Glomerular visceral epithelial cell (primary cell): ENCODE measurements at regions not wholly inside any gene's neighbourhood (a gene's known extent, or its start where the extent isn't known, plus 50 kb on each side); places are given as distances from the start of the nearest gene placed in this dataset.
"Not testable (repeated sequence)": the region's sequence is repeated elsewhere in the genome, so short reads cannot be mapped to it uniquely, and the experiment has no call there.

Experiments
- DNase-seq: peaks from one replicate; pipeline ENCODE4 v3.0.0-alpha.2; 2016; ENCODE audit errors: extremely low spot score

DNA sequence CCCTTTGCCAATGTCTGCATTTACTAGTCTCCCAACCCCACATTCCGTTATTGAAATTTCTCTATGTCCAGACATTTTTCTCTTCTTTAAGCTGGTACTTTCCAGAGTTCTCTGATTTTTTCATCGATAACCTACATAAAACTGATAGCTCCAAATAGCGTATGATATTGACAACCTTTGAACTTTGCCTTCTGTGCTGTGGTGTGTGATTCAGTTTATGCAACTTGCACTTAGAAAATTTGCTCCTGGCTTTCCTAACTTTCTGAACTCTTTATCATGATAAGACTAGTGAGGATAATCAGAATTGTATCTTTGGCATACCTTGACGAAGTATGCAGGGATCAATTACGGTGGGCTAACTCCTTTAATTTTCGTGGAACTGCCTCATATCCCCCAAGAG is 1261.3 kb downstream of the SI start:
- no peak for DNase-seq

DNA sequence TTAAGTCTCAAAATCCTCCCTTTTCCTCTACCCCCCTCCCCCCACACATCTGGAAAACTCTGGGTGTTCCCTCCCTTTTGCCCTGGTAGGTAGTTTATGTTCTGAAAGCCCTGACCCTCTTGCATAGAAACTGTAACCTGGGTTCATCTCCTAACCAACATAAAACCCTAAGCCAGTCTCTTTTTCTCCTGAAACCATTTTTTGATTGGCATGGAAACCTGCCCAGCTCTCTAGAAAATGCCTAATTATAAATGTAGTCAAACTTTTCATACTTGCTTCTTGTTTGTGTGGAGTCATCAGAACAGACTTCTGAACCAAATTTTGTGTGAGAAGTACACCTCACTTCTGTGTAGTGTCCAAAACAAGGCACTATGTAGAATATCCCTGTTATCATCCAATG is 1264.4 kb downstream of the SI start:
- no peak for DNase-seq

DNA sequence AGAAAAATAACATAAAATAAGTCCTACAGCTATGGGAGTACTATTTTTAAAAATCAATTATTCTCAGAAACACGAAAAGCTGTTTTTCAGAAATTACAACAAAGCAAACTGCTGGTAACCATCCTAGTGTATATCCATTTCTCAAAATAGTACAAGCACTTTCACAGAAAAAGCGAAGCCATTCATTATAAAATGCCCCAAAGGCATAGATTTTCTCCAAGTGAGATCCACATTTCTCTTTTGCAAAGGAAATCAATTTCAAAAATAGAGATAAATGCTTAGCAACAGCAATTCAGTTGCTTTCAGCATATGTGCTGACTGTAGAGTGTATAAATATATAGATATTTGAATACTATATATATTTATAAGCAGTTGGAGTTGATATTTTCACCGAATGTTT is 1266.3 kb downstream of the SI start:
- no peak for DNase-seq

DNA sequence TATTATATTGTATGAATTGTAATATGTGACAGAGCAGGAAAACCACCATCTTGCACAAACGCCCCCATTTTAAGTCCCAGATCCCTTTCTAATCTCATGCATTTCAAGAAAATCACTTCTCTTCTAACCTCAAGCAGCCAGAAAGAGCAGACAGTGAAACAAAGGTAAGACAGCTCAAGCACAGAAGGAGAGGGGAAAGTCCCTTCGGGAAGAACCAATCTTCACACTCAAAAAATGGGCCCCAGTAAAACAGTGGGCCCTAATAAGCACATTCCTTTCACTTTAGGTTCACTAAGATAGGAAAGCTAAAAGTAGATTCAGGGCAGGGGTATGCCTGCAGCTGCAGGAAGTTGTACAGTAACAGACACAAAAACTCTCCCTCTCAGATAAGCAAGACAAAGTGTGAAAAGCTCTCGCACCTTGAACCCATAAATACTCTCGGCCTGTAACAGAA is 1268.7 kb downstream of the SI start:
- no peak for DNase-seq

DNA sequence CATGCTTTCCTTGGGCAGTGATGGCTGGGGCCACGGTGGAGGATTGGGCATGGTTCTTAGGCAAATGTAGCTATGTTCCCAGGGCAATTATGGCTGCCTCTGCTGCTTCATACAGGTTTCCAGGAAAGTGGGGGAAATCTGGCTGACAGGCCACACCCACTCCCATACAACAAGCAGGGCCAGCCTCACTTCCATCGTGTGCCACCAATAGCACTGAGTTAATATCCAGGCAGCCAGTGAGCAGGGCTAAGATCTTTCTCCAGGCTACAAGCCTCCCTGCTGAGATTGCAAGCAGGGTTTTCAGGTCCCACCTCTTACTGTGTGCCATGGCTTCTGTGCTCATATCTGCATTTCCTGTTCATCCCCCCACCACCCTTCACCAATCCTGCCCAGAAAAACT is 1291.9 kb downstream of the SI start:
- no peak for DNase-seq

DNA sequence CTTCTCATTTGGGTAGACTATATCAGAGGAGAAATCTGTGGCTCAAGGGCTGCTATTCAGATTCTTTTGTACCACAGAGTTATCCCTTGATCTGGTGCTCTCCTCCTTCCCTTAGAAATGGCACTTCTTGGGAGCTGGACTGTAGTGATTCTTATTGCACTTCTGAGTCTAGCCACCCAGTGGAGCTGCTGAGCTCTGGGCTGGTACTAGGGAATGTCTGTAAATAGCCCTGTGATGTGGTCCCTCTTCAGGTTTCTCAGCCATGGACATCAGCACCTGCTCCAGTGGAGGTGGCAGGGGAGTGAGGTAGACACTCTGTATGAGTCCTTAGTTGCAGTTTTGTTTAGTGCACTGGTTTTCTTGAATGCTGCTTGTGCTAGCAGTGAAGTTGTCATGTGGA is 1292.6 kb downstream of the SI start:
- DNase-seq, result no peak

DNA sequence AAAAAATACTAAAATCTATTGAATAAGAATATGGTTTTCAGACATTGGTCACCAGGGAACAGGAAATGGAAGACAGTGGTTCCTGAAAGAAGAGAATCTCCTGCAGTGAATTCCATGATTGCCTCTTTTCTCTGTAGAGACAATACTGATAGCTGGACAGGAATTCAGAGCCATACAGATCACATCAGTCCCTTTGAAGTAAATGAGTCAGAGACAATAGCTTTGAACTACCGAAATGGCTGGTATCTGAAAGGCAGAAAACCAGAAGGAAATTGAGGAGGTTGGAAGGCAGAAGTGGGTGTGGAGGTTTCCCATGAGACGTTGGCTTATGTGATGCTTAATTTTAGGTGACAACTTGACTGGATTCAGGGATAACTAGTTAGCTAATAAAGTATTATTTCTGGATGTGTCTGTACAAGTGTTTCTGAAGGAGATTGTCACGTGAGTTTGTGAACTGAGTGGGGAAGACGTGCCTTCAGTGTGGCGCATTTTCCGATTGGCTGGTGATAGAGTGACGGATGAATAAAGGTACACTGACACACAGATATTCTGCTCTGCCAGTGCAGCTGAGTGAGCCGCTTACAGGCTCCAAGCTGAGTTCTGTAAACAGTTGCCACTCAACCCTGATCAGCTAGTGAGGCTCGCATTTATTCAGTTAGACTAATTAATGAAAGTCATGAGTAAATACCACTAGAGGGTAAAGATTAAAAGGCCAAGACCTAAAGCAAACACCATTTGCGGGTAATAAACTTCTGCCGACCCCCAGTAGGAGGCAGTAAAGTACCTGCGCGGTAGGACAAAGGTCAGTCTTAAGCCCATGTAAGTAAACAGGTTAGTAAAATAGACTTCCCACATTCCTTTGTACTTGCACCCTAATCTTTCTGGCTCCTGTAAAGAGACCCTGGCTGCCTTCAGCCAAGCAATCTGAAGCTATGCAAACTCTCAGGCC is 1298.6 kb downstream of the SI start:
- DNase-seq, result no peak

DNA sequence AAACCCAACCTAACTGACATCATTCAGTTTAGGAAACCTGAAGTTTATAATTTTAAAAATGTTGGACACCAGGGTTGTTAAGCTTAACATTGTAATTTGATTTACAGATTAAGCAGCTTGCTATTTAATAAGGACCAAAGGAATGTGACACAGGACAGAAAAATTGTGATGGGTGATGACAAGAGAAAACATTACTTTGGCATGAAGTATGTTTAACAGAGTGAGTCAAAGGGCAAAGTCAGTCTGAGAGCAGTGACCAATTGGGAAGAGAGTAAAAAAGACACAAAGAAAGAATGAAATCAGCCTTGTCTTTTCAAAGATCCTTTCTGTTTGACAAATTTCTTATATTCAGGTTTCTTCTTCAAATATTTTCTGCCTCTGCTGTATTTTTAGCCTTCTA is 1301.6 kb downstream of the SI start:
- DNase-seq, result peak; percentile 9

DNA sequence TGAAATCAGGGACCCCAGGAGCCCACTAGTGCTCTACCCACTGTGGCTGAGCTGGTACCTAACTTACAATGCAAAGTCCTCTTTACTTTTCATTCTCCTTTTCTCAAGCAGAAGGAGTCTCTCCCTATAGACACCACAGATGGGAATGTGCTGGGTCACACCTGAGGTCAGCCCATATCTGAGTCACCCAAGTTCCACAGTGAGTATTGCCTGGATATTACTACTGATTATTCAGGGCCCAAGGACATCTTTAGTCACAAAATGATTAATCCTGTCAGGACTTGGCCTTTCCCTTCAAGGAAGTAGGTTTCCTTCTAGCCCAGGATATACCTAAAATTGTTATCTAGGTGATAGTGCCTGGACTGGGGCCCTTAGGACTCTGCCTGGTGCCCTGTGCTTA is 1305.2 kb downstream of the SI start:
- DNase-seq, result peak; percentile 33

DNA sequence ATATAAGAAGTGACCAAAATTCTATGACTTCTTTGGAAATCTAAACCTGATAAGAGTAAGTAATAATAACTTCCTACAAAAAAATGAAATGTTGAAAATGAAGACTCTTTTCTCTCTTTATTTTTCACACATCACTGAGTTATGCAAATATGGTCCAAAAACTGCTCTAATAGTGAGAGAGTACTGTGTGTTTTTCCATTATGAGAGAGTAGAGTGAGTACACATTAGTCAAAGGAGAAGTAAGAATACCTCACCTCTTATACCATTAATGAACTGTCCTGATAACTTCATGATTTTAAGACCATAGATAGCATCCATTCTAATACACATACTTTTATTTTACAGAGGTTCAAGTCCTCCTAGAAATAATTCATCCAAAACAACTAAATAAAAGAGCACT is 1310.2 kb downstream of the SI start:
- no peak for DNase-seq

DNA sequence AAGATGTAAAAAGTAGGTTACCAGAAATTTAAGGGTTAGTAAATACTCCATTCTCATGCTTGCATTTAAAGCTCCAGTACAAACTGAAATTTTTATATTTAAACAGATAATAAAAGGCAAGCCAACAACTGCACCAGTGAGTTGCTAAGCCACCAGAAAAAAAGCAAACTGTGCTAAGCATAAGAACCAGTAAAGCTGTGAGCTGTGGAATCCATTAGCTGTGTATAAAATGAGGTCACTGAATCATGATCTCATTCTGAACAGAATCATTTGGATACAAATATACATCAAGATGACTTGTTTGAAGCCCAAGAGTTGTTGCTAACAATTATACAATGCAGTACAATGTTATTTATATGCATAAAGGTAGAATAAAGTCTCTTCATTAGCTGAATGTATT is 1312.2 kb downstream of the SI start:
- no peak for DNase-seq

DNA sequence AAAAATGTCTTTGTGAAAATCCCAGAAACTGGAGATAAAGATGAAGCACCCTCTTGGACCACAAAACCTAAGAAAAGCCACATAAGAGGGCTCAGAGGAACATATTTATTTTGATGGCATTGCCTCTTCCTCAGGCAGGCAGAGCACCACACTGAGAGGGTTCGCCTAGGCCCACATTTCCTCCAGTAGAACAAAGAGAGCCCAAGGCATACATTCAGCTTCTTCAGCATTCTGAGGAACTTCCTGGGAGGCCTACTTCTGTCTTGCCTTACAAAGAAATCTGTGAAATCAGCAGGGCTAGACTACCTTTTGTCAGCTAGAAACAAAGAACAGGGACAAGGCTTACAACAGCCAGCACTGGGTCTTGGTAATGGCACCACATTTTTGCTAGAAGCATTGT is 1325.3 kb downstream of the SI start:
- no peak for DNase-seq

DNA sequence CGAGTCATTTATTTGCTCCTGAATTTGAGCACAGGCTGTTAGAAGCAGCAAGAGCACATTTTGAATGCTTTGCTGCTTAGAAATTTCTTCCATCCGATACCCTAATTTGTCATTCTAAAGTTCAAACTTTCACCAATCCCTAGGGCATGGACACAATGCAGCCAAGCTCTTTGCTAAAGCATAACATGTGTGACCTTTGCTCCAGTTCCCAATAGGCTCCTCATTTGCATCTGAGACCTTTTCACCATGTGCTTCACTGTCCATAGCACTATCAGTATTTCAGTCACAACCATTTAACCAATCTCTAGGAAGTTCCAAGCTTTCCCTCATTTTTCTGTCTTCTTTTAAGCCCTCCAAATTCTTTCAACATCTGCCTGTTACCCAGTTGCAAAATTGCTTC is 1333.1 kb downstream of the SI start:
- no peak for DNase-seq

DNA sequence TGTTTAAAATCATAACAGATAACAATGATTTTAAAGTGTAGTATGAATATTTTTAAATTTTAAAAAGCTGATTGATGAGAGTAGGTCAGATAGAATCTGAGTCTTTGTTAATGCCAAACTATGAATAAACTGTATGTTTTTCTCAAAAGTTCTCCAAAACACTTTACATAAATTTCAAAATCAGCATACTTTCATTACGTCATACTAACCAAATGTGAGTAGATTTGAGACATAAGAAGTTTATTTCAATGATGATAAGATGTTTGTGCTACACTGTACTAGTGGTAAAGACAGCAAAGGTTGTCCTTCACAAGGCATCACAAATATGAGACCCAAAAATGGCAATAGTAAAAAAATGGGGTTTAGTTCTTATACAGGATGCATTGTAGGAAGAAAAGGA is 1342.9 kb downstream of the SI start:
- DNase-seq, result no peak

DNA sequence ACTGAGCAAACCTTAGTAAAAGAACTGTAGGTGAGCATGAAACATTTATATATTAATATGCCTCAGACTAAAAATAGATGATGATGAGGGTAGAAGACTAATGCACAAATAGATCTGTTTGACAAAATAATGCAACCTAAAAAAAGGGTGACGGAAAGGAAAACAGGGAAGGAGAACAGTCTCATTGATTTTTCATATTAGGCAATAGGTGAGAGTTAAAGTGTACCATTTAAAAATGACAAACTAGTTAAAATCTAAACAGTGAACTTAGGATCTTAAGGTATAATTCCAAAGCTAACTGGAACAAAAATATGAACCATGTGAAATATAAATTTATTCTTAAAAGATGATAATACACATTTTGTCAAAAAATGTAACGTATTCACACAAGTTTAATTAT is 1347.6 kb downstream of the SI start:
- DNase-seq, result no peak

DNA sequence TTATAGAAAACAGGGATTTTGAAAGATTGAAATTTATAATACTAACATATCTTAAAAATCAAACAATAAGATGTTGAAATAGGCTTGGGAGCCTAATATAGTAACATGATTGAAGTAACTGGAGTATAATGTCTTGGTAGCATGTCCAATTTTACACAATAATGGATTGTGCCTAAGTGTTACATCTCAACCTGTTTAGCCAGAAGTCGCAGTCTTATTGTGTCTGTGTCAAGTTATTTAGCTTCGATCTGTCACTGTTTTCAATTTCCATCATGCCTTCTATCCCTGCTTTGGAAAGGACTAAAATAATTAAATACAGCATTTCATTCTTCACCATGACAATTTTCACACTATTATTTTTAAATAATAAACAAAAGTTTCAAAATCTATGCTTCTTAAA is 1352.2 kb downstream of the SI start:
- no peak for DNase-seq

DNA sequence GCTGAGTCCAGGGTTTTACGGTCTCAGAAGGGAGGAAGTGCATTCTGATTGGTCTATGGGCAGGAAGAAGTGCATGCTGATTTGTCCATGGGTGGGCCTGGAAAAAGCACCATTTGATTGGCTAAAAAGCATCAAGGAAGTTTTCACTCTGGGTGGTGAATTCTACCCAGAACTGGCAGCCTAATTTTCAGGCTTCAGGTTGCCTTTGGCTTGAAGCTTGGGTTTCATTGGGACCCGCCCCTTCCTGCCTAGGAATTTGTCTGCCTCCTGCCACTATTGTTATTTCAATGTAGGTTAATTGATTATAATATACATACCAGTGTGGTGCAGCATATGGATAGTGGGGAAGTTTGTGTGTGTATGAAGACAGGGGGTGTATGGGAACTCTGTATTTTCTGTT is 1355.9 kb downstream of the SI start:
- no peak for DNase-seq

DNA sequence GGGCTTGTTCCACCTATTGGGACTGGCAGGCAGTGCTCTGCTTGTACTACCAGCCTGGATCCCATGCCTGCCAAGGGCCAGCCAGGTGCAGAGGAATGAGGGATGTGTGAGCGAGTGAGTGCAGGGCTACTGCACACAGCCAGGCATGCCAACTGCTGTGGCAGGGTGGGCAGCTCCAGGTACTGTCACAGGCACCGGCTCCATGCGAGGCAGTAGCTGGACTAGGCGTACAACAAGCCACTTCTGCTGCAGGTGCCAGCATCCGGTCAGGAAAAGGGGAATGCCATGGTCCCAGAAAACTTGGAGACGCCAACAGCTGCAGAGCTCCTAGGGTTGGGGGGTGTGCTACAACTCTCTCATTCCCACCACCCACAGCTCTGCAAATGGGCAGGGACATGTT is 1356.7 kb downstream of the SI start:
- no peak for DNase-seq

DNA sequence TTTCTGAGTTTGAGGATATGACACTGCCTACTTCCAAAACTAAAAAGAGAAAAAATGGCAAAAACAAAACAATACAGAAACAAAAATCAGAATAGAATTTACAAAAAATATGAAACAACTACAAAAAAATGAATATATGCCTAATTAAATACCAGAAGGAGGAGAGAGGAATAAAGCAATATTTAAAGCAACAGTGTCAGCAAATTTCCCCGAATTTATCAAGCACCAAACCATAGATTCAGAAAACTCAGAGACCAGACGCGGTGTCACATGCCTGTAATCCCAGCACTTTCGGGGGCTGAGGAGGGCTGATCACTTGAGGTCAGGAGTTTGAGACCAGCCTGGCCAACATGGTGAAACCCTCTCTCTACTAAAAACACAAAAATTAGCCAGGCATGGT is 1360.9 kb downstream of the SI start:
- no peak for DNase-seq

DNA sequence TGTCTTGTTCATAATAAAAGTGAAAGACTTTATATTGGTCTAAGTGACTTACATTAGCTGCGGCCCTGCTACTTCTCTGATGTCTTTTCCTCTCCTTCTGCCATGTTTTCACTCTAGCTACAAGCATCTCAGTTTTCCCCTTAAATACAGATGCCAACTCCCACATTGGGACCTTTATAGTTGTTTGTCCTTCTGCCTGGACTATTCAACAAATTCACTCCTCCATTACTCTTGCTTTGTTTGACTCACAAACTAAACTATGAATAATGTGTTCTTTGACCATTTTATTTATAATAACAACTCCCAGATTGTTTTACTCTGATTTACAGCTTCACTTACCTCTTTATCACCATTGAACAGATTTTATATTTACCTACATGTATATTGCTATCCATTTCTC is 1369.9 kb downstream of the SI start:
- no peak for DNase-seq

DNA sequence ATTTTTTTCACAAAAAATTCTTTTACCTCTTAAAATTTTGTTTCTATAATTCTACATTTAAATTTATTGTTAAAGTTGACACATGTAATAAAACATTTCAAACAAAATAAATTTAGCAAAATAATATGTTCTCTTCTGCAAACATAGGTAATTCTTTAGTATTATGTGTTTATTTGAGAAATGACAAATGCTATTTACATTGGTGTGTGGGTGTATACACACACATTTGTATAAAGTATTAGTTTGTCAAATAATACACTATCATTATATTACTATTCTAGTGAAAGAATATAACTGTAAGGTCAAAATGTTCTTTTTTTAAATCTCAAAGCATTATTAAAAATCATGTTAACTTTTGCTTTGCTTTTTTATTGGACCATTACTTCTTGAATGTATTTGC is 1370.6 kb downstream of the SI start:
- no peak for DNase-seq

DNA sequence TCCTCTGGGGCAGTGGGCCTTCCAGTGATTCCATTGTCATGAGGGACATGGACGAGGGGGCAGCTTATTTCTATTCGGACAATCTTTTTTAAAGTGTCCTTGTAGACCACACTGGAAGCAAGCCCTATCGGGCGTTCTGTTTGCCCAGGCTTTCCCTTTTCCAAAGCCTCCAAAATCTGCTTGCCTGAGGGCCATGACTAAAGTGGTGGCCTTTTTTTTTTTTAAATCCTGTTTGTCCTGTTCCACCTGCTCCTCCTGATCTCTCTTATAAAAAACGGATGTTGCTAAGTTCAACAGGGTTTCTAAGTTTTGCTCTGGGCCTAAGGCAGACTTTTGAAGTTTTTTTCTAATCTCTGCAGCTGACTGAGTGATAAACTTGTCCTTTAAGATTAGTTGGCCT is 1380.1 kb downstream of the SI start:
- DNase-seq, result not testable (repeated sequence)

DNA sequence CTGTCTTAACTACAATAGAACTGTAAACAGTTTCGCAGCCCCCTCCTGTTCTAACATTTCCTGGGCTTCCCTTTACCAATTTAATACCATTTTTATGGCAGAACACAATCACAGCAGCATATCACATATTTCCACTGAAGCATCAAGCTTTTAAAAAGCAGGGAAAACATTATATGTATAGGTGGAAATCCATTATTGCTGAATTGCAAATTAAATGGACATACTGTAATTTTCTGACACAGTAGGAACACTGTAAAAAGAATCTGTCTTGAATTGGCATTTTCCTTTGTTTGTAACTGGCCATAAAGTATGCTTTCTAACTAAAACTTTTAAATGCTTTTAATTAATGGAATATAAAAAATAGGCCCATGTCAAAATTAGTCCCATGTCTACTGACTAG is 1385.8 kb downstream of the SI start:
- DNase-seq, result no peak

DNA sequence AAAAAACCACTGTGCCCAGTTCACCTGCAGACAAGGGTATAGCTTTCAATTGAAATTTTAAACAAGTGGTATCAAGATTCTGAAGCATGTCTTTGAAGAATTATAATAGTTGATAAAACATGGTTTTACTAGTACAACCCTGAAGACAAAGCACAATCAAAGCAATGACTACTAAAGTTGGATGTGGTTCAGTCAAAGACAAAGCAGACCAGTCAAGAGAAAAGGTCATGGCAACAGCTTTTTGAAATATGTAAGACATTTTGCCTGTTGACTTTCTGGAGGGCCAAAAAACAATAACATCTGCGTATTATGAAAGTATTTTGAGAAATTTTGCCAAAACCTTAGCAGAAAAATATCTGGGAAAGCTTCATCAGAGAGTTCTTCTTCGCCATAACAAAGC is 1393.6 kb downstream of the SI start:
- no peak for DNase-seq
